ENCODE measurements at regions not wholly inside any gene's neighbourhood (a gene's known extent, or its start where the extent isn't known, plus 50 kb on each side); places are given as distances from the start of the nearest gene placed in this dataset.

DNA sequence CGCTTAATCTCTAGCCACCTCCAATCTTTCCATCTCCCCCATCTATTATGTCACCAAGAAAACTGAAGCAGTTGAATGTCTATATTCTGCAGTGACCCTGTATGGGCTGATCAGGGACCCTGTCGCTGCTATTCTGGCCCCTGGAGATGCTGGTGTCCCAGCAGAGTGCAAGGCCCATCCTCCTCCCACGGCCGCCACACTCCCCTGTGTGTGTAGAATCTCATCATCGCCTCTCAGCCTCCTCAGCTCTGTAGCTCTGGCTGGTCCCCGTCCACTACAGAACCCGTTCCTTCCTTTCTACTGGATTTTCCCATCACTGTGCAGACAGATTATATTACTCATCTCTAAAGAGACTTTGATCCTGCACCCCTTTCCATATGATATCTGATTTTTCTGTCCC lies 235.8 kb upstream of the PFKP start:
- no peak for DNase-seq (ENCODE audit: low read depth)
- H3K4me3 ChIP-seq (ENCODE audit: low read depth, low read length), result no peak overlapping the region
- TF ChIP-seq, protein P1, sequence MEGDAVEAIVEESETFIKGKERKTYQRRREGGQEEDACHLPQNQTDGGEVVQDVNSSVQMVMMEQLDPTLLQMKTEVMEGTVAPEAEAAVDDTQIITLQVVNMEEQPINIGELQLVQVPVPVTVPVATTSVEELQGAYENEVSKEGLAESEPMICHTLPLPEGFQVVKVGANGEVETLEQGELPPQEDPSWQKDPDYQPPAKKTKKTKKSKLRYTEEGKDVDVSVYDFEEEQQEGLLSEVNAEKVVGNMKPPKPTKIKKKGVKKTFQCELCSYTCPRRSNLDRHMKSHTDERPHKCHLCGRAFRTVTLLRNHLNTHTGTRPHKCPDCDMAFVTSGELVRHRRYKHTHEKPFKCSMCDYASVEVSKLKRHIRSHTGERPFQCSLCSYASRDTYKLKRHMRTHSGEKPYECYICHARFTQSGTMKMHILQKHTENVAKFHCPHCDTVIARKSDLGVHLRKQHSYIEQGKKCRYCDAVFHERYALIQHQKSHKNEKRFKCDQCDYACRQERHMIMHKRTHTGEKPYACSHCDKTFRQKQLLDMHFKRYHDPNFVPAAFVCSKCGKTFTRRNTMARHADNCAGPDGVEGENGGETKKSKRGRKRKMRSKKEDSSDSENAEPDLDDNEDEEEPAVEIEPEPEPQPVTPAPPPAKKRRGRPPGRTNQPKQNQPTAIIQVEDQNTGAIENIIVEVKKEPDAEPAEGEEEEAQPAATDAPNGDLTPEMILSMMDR (IDR thresholded peaks at IDR 0.05; ENCODE audit: insufficient read depth, low read length), result no peak

DNA sequence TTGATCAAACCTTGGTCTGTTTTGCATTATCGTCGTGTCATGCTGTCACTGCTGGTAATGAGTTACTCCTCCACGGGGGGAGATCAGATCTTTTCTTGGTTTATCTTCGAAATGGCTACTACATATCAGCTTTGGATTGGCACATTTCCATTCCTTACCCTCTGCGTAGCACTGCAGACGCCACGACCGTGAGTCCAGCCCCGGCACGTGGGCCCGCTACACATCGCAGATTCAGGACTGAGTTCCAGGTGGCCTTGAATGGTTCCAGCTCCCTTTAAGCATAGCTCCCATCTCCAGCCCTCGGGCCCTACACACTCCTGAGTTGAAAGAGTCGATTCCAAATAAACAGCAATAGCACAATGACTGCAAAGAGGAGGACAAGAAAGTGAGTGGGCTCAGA lies 238.6 kb upstream of the PFKP start:
- H3K4me3 ChIP-seq (ENCODE audit: low read depth, low read length), result no peak overlapping the region
- DNase-seq (ENCODE audit: low read depth), result no peak
- TF ChIP-seq, protein P1 (IDR thresholded peaks at IDR 0.05; ENCODE audit: insufficient read depth, low read length), result no peak

DNA sequence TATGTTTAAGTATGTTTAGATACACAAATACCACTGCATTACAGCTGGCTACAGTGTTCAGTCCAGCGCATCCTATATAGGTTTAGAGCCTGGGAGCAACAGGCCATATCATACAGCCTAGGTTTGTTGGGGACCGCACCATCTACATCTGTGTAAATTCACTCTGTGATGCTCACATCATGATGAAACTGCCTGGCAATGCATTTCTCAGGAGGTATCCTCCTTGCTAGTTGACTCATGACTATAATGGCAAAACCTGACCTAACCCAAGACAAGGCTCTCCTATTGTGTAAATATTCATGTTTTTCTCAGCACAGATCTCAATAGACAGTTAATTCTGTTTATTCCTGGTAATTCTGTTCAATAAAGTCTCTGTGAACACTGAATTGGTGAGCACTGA lies 240.7 kb upstream of the PFKP start:
- TF ChIP-seq, protein P1 (IDR thresholded peaks at IDR 0.05; ENCODE audit: insufficient read depth, low read length), result no peak
- no peak overlapping the region for H3K4me3 ChIP-seq (ENCODE audit: low read depth, low read length)
- no peak for DNase-seq (ENCODE audit: low read depth)

DNA sequence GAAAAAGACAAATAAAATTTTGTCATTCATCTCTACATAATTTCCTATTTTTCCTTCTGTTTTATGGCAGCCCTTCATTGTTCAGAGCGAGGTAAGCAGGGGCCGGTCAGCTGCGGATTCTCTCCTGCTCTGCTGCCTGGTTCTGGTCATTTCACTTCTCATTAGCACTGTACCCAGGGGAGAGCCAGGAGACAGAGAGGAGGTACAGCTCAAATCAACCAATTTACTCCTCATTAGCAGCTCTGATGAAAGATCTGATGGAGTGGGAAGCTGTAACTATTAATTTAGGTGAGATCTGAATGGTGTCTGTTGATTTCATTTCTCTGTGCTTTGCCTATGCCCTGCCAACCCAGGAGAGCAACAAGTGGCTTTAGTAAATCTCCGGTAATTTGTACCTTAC lies 241.5 kb upstream of the PFKP start:
- TF ChIP-seq, protein P1 (IDR thresholded peaks at IDR 0.05; ENCODE audit: insufficient read depth, low read length), result no peak
- no peak for DNase-seq (ENCODE audit: low read depth)
- no peak overlapping the region for H3K4me3 ChIP-seq (ENCODE audit: low read depth, low read length)

DNA sequence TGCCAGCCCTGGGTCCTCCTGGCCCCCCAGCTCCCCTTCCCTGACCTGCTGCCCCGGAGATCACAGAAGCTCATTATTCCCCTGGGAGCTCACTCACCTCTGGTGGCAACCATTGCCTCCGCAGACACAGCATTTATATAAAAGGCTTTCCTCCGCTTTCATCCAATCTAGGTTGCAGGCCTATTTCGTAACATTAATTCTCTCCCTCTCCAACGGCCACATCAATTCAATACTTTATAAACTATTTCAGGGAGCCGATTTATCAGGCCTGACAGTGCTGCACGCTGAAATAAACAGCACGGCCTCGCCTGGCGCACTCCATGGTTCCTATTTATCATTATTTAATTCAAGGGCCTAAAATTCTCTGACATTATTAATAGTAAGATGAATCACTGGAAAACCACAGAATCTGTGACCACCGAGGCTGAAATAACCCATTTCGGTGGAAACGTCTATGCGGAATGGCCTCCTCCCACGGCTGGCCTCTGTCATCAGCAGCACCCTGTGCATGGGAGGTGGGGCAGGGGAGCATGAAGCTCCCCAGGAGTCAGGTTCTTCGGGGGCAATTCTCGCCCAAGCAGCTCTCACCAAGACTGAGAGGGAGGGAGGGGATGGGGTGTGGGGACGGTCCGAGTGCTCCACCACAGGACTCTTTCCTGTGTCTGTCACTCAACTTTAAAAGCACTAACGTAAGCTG lies 249.3 kb upstream of the PFKP start:
- no peak overlapping the region for H3K4me3 ChIP-seq (ENCODE audit: low read depth, low read length)
- TF ChIP-seq, protein P1 (IDR thresholded peaks at IDR 0.05; ENCODE audit: insufficient read depth, low read length), result no peak
- DNase-seq (ENCODE audit: low read depth), result no peak

DNA sequence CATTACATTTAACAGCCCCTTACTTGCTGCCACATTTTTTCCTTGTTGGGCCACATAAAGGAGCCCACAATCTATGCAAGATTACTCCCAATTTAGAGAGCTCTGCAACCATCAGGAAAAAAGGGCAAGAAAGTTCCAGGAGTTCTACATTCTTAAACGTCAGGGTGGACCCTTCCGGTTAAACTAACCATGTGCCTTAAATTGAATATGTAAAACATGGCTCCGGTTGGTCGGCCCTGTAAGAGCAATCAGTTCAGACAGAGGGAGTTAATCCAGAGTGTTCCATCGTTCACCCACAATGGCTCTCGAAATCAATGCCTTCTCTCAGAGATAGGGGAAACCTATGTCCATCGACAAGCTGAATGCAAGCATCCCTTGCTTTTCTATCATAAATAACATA lies 253.7 kb upstream of the PFKP start:
- DNase-seq (ENCODE audit: low read depth), result no peak
- no peak overlapping the region for H3K4me3 ChIP-seq (ENCODE audit: low read depth, low read length)
- TF ChIP-seq, protein P1 (IDR thresholded peaks at IDR 0.05; ENCODE audit: insufficient read depth, low read length), result no peak

DNA sequence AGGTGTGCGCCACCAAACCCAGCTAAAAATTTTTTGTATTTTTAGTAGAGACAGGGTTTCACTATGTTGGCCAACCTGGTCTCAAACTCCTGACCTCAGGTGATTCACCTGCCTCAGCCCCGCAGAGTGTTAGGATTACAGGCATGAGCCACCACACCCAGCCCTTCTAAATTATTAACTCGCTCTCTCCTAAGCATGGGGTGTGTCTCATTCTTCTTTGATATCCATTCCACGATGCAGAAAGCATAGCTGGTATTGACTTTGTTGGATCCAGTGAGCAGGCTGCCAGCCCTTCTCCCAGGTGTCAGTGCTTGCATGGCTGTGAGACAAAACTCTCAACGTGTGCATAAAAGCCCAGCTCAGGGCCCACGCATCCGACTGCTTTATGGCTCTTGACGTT lies 254.1 kb upstream of the PFKP start:
- TF ChIP-seq, protein P1 (IDR thresholded peaks at IDR 0.05; ENCODE audit: insufficient read depth, low read length), result no peak
- H3K4me3 ChIP-seq (ENCODE audit: low read depth, low read length), result no peak overlapping the region
- DNase-seq (ENCODE audit: low read depth), result no peak
